DMS53 treated with DMSO at 0.1 percent for 48 hours (cell line): ENCODE measurements at regions not wholly inside any gene's neighbourhood (a gene's known extent, or its start where the extent isn't known, plus 50 kb on each side); places are given as distances from the start of the nearest gene placed in this dataset.
"Not testable (repeated sequence)": the region's sequence is repeated elsewhere in the genome, so short reads cannot be mapped to it uniquely, and the experiment has no call there.

Experiments
- DNase-seq: peaks from one replicate; lab custom pipeline; 2025; ENCODE audit not compliant: unreplicated experiment; lab: John Stamatoyannopoulos, UW

GRCh38 chr4:84231539-84232055 lies 267.5 kb downstream of the NKX6-1 start:
- DNase-seq: no peak

GRCh38 chr4:84224522-84224921 lies 274.6 kb downstream of the NKX6-1 start:
- no peak for DNase-seq

GRCh38 chr4:84221704-84222103 lies 277.4 kb downstream of the NKX6-1 start:
- no peak for DNase-seq

GRCh38 chr4:84220990-84221389 lies 278.1 kb downstream of the NKX6-1 start:
- no peak for DNase-seq

DNA sequence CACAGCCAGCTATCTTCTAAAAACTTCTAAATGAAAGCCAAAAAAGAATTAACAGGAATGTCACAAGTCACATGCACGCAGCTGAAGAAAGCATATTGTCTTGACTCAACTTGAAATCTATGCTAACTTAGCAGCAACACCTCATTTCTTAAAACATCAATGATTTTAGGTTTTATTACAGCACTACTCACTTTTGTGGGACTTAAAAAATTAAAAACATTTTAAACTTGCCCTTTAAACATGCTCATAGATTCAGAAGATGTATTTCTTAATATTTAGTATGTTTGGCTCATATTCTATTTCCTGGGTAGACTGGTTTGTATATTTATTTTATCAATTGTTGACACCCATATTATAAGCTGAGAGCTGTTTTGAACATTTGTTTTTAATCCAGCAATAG lies 279.4 kb downstream of the NKX6-1 start:
- no peak for DNase-seq

DNA sequence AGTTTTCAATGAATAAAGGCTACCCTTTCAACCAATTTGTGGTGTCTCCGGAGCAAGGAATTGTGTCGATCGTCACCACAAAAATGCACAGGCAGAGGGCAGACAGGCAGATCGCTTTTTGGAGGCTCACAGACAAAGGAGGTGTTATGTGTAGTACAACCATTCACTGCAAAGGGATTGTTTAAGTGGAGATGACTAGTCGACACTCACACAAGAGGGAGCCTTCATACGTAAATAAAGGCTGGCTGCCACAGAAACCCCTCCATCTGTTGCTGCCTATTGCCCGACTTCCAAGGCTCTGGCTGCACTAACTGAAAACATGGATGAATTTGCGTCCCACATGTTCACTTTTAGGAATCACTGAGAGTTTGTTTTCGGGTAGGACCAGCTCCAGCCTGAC lies 281.1 kb downstream of the NKX6-1 start:
- DNase-seq: no peak

DNA sequence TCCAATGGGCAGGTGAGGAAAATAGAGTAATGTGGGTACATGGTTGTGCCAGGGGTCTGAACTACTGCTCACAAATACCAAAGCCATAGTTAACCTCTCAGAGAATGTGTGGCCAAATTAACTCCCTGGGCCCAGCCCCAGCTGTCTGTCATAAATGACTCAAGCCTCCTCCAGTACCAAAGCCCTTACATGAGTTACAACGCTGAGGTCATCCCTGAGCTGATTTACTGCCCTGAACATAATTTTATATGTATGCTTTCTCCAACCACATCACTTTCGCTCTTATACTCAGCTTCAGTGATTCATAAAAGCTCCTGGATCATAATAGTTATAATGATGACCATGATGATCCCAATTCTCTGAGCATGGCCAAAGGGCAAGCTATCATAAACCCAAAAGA lies 283.9 kb downstream of the NKX6-1 start:
- DNase-seq: no peak

DNA sequence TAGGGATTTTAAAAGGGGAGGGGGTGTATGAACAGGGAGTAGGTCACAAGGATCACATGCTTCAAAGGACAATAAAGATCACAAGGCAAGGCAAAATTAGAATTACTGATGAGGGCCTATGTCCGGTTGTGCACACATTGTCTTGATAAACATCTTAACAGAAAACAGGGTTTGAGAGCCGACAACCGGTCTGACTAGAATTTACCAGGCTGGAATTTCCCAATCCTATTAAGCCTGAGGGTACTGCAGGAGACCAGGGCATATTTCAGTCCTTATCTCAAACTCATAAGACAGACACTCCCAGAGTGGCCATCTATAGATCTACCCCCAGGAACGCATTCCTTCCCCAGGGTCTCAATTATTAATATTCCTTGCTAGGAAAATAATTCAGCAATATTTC lies 292.9 kb downstream of the NKX6-1 start:
- DNase-seq: not testable (repeated sequence)

DNA sequence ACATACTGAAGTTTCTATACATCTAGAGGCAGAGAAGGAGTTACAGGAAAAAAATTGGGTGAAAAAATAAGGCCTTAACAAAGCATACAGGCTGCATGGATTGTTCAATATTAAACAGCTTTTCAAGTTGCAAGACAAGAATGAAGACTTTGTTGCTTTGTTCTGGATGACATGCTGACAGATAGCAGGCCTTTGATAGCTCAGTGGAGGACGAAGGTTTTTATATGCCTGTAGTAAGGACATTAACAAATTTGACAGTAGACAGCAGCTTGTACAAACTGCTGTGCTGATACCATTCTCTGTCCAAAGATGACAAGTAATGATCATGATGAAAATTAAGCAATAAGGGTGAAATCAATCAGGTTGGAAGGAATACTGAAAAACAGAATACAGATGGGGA lies 309.9 kb downstream of the NKX6-1 start:
- DNase-seq: no peak

DNA sequence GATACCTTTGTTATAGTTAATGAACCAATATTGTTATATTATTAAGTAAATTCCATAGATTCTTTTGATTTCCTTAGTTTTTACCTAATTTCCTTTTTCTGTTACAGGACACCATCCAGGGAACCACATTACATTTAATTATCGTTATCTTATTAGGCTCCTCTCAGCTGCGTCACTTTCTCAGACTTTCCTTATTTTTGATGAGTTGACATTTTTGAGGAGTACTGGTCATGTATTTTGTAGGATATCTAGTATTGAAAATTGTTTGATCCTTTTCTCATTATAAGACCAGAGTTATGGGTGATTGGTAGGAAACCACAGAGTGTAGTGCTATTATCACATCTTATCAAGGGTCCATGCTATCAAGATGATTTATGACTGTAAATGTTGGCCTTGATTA lies 319.7 kb downstream of the NKX6-1 start:
- no peak for DNase-seq

DNA sequence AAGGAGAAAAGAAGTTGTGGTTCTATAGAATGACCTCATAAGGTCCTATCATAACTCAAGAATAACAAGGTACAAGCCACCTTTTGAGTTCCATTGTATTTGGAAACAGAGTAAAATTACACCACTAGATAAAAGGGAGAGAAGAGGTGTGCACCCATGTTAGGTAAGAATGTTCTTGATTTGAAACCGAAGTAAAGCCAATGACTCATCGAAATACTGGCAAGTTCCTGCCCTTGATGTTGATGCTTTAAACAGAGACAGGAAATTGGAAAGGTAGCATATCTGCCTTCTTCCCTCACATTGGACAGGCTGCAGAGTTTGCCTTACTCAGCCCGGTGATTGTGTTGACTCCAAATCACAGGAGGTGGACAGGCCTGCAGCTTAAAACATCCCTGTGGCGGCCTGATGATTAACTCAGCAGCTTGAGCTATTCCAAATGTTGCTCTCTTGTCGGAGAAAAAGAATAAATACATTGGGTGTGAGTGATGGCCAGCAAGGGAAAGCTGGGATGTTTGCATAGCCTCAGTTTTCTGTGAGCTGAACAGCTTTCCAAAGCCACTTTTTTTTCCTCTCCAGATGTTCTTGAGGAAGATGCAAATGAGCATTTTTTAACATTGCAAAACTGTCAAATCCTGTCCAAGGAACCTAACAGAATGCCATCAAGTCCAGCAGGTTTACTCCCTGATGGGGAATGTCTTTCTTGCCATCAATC lies 321.1 kb downstream of the NKX6-1 start:
- no peak for DNase-seq

- DNase-seq: no peak
Observed at GRCh38 chr4:84176016-84176415, 323.1 kb downstream of the NKX6-1 start.

DNA sequence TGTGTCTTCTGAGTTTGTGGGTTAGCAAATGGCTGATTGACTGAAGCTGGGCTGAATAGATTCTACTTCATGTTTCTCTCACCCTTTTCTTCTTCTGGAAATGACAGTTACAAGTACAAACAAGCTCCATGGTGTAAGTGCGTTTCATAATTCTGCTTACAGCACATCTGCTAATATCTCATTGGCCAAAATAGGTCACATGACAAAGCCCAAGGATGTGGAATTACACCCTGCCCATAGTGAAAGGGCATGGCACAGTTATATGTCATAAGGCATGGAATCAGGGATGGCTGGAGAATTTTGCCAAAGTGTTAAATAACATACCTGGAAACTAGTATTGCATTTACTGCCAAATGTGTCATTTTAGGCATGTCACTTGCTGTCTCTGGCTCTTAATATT lies 327.2 kb downstream of the NKX6-1 start:
- DNase-seq: no peak

GRCh38 chr4:84167564-84167963 lies 331.5 kb downstream of the NKX6-1 start:
- no peak for DNase-seq

GRCh38 chr4:84167093-84167492 lies 332.0 kb downstream of the NKX6-1 start:
- no peak for DNase-seq

DNA sequence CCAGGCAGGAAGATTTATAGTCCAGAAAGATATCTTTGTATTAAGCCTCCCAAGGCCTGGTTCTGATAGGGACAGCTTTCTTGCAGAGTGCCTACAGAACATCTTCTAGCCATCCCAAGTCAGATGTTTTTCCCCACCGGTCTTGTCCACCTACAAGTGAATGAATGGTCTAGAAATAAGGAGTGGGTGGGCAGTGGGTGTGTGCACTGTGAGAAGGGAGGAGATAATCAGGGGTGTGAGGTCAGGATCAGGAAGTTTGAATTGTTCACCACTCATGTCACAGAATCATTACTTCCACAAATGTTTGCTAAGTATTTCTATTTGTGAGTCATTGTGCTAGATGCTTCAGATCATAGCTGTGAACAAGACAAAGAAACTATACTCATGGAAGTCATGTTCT lies 332.6 kb downstream of the NKX6-1 start:
- DNase-seq: no peak

GRCh38 chr4:84164201-84164600 lies 334.9 kb downstream of the NKX6-1 start:
- no peak for DNase-seq

DNA sequence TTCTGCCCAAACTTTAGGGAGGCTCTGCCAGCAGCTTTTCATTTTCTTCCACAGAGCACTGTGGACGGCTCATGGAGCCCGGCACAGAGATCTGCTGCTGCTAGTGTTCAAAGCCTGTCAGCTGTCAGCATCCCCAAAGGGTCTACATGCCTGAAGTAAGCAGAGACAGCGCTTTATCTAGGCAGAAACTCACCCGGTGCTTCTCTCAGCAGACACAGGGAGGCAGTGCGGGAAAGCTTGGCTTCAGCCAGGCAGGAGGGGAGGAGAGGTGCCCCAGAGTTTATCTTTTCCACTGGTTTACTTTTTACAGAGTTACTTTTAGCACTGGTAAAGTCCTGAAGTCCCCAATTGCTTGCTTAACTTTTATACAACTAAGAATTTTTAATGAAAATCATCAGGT lies 339.3 kb downstream of the NKX6-1 start:
- no peak for DNase-seq

DNA sequence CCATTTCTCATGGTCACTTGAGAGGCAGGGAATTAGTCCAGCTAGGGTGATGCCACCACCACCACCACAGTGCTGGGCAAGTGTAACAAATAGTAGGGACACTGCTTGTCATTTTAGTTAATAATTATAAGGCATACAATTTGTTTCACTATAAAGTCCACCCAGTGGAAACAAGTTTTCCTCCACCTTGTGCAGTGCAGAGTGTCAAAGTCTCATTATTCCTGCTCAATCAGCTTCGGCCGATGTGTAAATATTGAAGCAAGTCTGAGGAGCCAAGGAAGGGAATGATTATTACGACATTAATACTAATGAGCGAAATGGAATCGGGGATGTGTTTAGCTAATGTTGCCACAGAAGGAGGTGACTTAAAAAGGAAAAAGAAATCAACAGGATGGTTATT lies 340.4 kb downstream of the NKX6-1 start:
- no peak for DNase-seq

- DNase-seq: no peak
Observed at GRCh38 chr4:84151574-84151973, 347.5 kb downstream of the NKX6-1 start.

- no peak for DNase-seq
Observed at GRCh38 chr4:84150177-84150576, 348.9 kb downstream of the NKX6-1 start.

- no peak for DNase-seq
Observed at GRCh38 chr4:84147831-84148230, 351.3 kb downstream of the NKX6-1 start.

DNA sequence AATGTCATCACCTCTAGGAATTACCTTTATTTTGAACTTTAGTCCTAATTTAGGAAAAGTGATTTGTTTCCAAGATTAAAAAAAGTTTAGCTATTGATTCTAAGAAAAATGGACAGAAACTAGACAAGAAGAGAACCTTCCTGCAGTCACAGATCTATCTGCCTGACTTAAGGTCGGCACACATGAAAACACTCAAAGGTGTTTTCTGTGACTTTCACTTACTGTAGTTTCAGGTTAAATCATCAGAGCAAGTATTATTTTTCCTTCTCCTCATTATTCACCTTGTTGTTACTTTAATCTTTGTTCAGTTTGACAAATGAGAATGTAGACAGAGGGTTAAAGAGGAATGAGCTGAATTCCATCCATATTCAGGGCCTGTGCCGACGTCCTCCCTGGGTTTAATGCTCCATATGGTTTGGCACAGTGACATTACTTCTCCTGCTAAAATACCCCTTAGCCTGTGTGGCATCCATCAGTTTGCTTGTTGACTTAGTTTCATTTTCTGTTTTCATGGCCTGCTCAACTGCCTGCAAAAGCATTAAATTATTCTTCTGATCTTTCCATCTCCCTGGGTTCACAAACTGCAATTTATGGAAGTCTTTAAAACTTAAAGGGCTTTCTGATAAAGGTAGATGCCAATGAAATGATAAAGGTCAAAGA lies 352.7 kb downstream of the NKX6-1 start:
- DNase-seq: no peak
